Transverse colon (tissue), 4 donors: ENCODE measurements at regions not wholly inside any gene's neighbourhood (a gene's known extent, or its start where the extent isn't known, plus 50 kb on each side); places are given as distances from the start of the nearest gene placed in this dataset.

ENCODE experiments used
- DNase-seq: peaks from one replicate; pipeline ENCODE4 v3.0.0-alpha.2; 2019
- H3K27ac ChIP-seq, 4 donors: fragments of 200-600 bp; sonication (generic); 2 replicates each; pipeline ENCODE4 v1.5.1; 2016 to 2018; ENCODE audit warnings: inconsistent platforms in 4 of 4
- H3K27me3 ChIP-seq: fragments of 200-600 bp; sonication (generic); 2 replicates; pipeline ENCODE4 v1.5.1; 2017; ENCODE audit warnings: inconsistent platforms
- H3K36me3 ChIP-seq, 4 donors: fragments of 200-600 bp; sonication (generic); 2 replicates each; pipeline ENCODE4 v1.5.1; 2017 to 2019; ENCODE audit warnings: inconsistent platforms in 4 of 4
- H3K4me1 ChIP-seq, 4 donors: fragments of 200-600 bp; sonication (generic); 2 replicates each; pipeline ENCODE4 v1.5.1; 2017 to 2020; ENCODE audit warnings: inconsistent platforms in 4 of 4
- H3K4me3 ChIP-seq, 4 donors: fragments of 200-600 bp; sonication (generic); 1 replicate in 1 of 4; 2 replicates in 3 of 4; pipeline versions ENCODE4 v1.5.1 to v1.6.1; 2017 to 2019; ENCODE audit warnings: inconsistent platforms in 4 of 4
- H3K9me3 ChIP-seq, 2 donors: fragments of 200-600 bp; sonication (generic); 2 replicates each; pipeline ENCODE4 v1.5.1; 2017 to 2019; ENCODE audit warnings: inconsistent platforms in 2 of 2
- CTCF ChIP-seq, 5 experiments: fragments of 200-600 bp in 3 of 5; fragments of 450-650 bp in 2 of 5; sonication (generic) in 3 of 5; IDR thresholded peaks; 1 replicate in 2 of 5; 2 replicates in 3 of 5; pipeline ENCODE4 v1.5.1; 2016 to 2017; ENCODE audit warnings: antibody characterized with exemption in 5 of 5, inconsistent platforms in 3 of 5, mild to moderate bottlenecking in 2 of 5, moderate library complexity in 1 of 5
- EP300 ChIP-seq: sonication (generic); formaldehyde crosslinking; IDR thresholded peaks from one replicate; pipeline ENCODE4 v1.6.1; 2017; ENCODE audit warnings: antibody characterized with exemption, low read depth
- POLR2A ChIP-seq: fragments of 450-650 bp; IDR thresholded peaks from one replicate; pipeline ENCODE4 v1.6.1; 2016; ENCODE audit warnings: antibody characterized with exemption, mild to moderate bottlenecking, moderate library complexity
- POLR2AphosphoS5 ChIP-seq, 3 donors: sonication (generic); formaldehyde crosslinking; IDR thresholded peaks; one replicate each; pipeline ENCODE4 v1.6.1; 2016; ENCODE audit warnings: antibody characterized with exemption in 3 of 3
- WGBS, 2 donors: methylation state at CpG; one replicate each; pipeline ENCODE4 v1.1.5; 2018; ENCODE audit warnings: low coverage in 1 of 2; 5-methylcytosine and 5-hydroxymethylcytosine counted together
- in situ Hi-C, 4 donors: fragments of 200-750 bp; cut with MboI; loops; one replicate each; pipeline versions ENCODE4 v1.15.0 to v1.15.1; 2017; ENCODE audit warnings: low sequenced_read_pairs in 3 of 4, low pct_ligation_motif_present in 1 of 4, low pct_unique_long_range_greater_than_20kb in 1 of 4
- intact Hi-C: fragments of 100-400 bp; cut with DNase I; formaldehyde crosslinking; loops from one replicate; pipeline ENCODE4 v1.15.1; 2023; ENCODE audit warnings: low total_unique reads

GRCh38 chr1:29838738-29839320, 602.5 kb downstream of the PTPRU start:
- DNase-seq = no peak
- H3K27me3 ChIP-seq = peaks cover 12% of the 10 kb centered on the region
- intact Hi-C loops = no loop called here
- no peak for TF ChIP-seq POLR2A
- H3K4me1 ChIP-seq = no peaks in the 10 kb centered on the region
- 71 to 74% methylated on average over 3 of the region's 3 CpGs for WGBS, 2 donors
- in situ Hi-C loops = no loop called here
- H3K36me3 ChIP-seq = no peaks in the 10 kb centered on the region
- H3K27ac ChIP-seq = no peak overlapping the region
- peaks cover 9% of the 10 kb centered on the region in 2 donors for H3K9me3 ChIP-seq
- H3K4me3 ChIP-seq = no peak overlapping the region

GRCh38 chr1:29836651-29837646, 600.6 kb downstream of the PTPRU start:
- no peak for DNase-seq
- H3K9me3 ChIP-seq = peaks cover 3% of the 10 kb centered on the region in 2 donors
- TF ChIP-seq POLR2A (no peak), POLR2AphosphoS5 (IDR thresholded peaks at IDR 0.05) (no peak), EP300 (no peak), CTCF (IDR thresholded peaks at IDR 0.05) (no peak)
- H3K27ac ChIP-seq = no peak overlapping the region
- no peak overlapping the region for H3K4me3 ChIP-seq
- H3K36me3 ChIP-seq = no peaks in the 10 kb centered on the region
- in situ Hi-C loops = no loop called here
- peaks cover 12% of the 10 kb centered on the region for H3K27me3 ChIP-seq
- H3K4me1 ChIP-seq = no peaks in the 10 kb centered on the region
- intact Hi-C loops = no loop called here
- 73% methylated on average over 12 of the region's 12 CpGs; no CpG with 5 or more reads in 1 of the 2 donors for WGBS, 2 donors

- H3K27me3 ChIP-seq = peaks cover 12% of the 10 kb centered on the region
- WGBS, 2 donors = 57% methylated on average over 8 of the region's 8 CpGs; no CpG with 5 or more reads in 1 of the 2 donors
- no peak overlapping the region for H3K4me3 ChIP-seq
- intact Hi-C loops (no loop called here), in situ Hi-C loops (no loop called here)
- no peak for DNase-seq
- H3K36me3 ChIP-seq = no peaks in the 10 kb centered on the region
- H3K9me3 ChIP-seq = no peaks in the 10 kb centered on the region
- no peaks in the 10 kb centered on the region for H3K4me1 ChIP-seq
- TF ChIP-seq EP300 = no peak
- TF ChIP-seq CTCF (IDR thresholded peaks at IDR 0.05) = no peak
- no peak for TF ChIP-seq POLR2AphosphoS5 (IDR thresholded peaks at IDR 0.05)
- TF ChIP-seq POLR2A = no peak
- H3K27ac ChIP-seq = no peak overlapping the region
These were observed 599.6 kb downstream of the PTPRU start for GRCh38 chr1:29835874-29836273.

- peaks cover 12% of the 10 kb centered on the region for H3K27me3 ChIP-seq
- no peaks in the 10 kb centered on the region for H3K36me3 ChIP-seq
- in situ Hi-C loops = no loop called here
- WGBS, 2 donors = 24 to 46% methylated on average over 3 to 4 of the region's 4 CpGs
- H3K4me1 ChIP-seq = no peaks in the 10 kb centered on the region
- no peaks in the 10 kb centered on the region for H3K9me3 ChIP-seq
- no peak for DNase-seq
- intact Hi-C loops = no loop called here
- no peak overlapping the region for H3K4me3 ChIP-seq
- H3K27ac ChIP-seq = no peak overlapping the region
- TF ChIP-seq POLR2A (no peak), POLR2AphosphoS5 (IDR thresholded peaks at IDR 0.05) (no peak), CTCF (IDR thresholded peaks at IDR 0.05) (no peak), EP300 (no peak)
These were observed 599.1 kb downstream of the PTPRU start for GRCh38 chr1:29835406-29835805.
